ENCODE measurements at regions not wholly inside any gene's neighbourhood (a gene's known extent, or its start where the extent isn't known, plus 50 kb on each side); places are given as distances from the start of the nearest gene placed in this dataset.

DNA sequence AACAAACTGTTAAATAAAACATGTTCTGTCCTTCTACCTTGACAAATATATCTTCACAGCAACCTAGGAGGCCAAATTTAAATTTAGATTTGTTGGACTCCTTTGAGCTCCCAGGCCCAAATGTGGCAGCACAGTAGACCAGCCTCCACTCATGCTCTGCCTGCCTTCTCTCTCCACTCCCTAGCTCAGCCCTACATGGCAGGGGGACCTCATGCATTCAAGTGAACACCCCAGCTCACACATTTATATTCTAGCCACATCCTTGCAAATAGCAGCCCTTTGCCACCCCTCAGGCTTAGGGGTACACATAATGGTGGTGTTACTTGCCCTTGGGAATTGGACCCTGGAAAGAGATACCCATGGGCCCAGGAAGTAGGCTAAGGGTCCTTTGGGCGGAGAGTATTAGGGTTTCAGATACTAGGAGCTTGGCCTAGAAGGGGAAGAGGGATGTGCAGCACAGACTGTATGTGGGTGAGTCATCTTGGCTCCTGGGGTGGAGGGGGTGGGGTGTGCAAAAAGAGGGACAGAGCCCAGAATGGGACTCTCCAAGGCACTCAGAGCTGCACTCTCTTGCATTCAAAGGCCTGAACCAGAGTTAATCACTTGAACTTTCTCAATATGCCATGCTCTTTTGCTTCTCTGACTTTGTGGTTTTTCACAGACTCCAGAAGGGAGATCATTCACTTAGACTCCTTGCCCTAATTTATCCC lies 268.4 kb upstream of the ROPN1 start:
- no peak for DNase-seq (ENCODE audit: insufficient read length, low spot score)
- no peak for FAIRE-seq
- TF ChIP-seq, protein P1, sequence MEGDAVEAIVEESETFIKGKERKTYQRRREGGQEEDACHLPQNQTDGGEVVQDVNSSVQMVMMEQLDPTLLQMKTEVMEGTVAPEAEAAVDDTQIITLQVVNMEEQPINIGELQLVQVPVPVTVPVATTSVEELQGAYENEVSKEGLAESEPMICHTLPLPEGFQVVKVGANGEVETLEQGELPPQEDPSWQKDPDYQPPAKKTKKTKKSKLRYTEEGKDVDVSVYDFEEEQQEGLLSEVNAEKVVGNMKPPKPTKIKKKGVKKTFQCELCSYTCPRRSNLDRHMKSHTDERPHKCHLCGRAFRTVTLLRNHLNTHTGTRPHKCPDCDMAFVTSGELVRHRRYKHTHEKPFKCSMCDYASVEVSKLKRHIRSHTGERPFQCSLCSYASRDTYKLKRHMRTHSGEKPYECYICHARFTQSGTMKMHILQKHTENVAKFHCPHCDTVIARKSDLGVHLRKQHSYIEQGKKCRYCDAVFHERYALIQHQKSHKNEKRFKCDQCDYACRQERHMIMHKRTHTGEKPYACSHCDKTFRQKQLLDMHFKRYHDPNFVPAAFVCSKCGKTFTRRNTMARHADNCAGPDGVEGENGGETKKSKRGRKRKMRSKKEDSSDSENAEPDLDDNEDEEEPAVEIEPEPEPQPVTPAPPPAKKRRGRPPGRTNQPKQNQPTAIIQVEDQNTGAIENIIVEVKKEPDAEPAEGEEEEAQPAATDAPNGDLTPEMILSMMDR (IDR thresholded peaks at IDR 0.05; ENCODE audit: insufficient read depth, missing control alignments), result no peak

DNA sequence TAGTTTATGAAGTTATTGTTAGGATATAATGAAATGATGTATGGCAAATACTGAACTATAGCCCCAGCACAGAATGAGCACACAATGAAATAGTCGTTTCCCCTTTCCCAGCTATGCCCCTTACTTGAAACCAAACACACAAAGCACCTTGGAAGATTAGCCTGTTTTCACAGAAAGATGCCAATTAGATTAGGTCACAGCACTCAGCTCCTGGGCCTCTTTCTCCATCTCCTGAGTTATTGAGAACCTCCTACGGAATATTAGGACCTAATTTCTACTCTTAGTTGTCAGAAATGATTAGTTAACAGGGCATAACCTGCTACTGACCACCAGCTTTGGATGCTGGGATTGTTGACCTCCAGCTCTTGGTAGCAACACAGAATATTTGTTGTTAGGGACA lies 269.4 kb upstream of the ROPN1 start:
- TF ChIP-seq, protein P1 (IDR thresholded peaks at IDR 0.05; ENCODE audit: insufficient read depth, missing control alignments), result no peak
- FAIRE-seq (no peak), DNase-seq (ENCODE audit: insufficient read length, low spot score) (no peak)

DNA sequence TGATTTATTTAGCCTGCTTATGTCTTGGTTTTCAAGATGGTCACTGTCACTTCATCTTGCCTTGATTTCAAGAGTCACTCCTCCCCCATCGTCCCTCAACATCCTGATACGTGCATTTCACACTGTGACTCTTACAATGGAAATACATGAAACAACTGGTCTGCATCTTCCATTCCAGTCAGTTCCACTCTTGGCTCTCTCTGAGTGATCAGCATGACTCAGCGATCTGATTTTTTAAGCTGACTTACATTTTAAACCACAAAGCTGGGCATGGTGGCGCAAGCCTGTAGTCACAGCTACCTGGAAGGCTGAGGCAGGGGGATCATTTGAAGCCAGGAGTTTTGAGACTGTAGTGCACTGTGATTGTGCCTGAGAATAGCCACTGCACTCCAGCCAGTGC lies 271.2 kb upstream of the ROPN1 start:
- TF ChIP-seq, protein P1 (IDR thresholded peaks at IDR 0.05; ENCODE audit: insufficient read depth, missing control alignments), result no peak
- no peak for FAIRE-seq
- no peak for DNase-seq (ENCODE audit: insufficient read length, low spot score)

DNA sequence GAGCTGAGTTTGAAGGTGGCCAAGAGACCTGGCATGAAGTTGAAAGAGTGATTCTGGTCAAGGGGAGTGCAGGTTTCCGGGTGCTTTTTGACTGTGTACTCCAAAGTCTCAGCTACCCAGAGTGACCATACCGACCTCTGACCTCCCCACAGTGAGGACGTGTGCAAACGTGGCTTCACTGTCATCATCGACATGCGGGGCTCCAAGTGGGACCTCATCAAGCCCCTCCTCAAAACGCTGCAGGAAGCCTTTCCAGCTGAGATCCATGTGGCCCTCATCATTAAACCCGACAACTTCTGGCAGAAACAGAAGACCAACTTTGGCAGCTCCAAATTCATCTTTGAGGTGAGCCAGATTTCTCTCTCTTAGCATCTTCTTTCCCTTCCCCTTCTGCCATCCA lies 272.4 kb upstream of the ROPN1 start:
- TF ChIP-seq, protein P1 (IDR thresholded peaks at IDR 0.05; ENCODE audit: insufficient read depth, missing control alignments), result no peak
- no peak for FAIRE-seq
- no peak for DNase-seq (ENCODE audit: insufficient read length, low spot score)

DNA sequence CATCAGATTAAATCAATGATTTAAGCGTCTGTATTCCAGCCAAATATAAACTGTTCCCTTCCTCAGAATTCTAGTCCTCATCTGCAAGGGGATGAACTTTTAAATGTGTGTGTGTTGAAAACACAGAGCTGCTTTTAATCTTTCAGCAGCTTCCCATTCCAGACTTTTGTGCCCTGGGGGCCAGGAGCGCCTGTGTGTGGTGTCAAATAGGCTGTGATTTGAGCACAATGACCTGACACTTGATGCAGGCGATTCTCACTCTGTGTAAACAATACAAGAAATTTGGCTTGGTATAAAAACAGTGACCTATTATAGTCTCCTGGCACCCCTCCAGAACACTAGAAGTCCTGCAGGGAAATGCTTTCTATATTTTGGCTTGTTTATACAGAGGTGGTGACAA lies 274.6 kb upstream of the ROPN1 start:
- DNase-seq (ENCODE audit: insufficient read length, low spot score) (no peak), FAIRE-seq (no peak)
- TF ChIP-seq, protein P1 (IDR thresholded peaks at IDR 0.05; ENCODE audit: insufficient read depth, missing control alignments), result no peak

DNA sequence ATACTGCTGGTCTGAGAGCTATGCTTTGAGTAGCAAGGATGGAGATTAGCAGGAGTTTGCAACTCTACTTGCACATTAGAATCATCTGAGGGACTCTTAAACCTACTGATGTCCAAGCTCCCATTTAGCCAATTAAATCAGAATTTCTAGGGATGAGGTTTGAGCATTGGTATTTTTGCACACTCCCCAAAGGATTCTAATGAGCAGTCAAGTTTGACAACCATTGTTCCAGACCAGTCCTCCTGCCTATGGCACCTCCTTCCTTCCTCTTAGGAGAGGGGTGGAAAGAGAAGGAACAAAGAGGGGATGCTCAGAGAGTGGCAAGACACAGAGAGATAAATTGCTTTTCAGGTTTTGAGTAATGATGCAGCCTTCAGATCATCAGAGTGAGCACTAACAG lies 275.5 kb upstream of the ROPN1 start:
- DNase-seq (ENCODE audit: insufficient read length, low spot score) (no peak), FAIRE-seq (no peak)
- TF ChIP-seq, protein P1 (IDR thresholded peaks at IDR 0.05; ENCODE audit: insufficient read depth, missing control alignments), result no peak

DNA sequence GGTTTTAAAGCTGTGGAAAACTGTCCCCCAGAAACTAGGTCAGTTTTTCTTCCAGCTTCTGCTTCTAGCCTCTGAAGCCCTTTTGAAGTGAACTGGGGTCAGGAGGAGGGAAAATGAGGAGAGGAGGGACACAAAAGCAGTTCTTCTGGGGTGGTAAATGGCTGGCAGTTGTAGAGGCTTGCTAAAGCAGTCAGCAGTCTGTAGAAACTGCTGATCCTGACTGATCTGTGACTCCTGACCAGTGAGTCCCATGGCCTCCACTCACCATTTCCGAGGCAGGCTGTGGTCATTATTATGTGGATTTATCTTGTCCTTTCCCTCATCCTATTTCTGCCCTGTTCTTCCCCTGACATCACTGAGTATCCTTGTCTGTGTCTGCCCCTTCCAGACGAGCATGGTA lies 276.4 kb upstream of the ROPN1 start:
- TF ChIP-seq, protein P1 (IDR thresholded peaks at IDR 0.05; ENCODE audit: insufficient read depth, missing control alignments), result no peak
- FAIRE-seq (no peak), DNase-seq (ENCODE audit: insufficient read length, low spot score) (no peak)

Measured in D721Med (cell line).